ENCODE measurements at regions not wholly inside any gene's neighbourhood (a gene's known extent, or its start where the extent isn't known, plus 50 kb on each side); places are given as distances from the start of the nearest gene placed in this dataset.

- no peak for TF ChIP-seq CTCF (IDR thresholded peaks at IDR 0.05)
- Histone ChIP-seq H3K36me3 (no peaks in the 10 kb centered on the region), H3K27me3 (peaks cover 0 to 63% (median 34%) of the 10 kb centered on the region in 7 donors), H3K9me3 (no peaks in the 10 kb centered on the region), H3K27ac (peak overlapping the region in 6 of 10 donors; percentile 65 to 85 (median 80)), H3K4me3 (peak overlapping the region; percentile 38 to 59 (median 55)), H3K4me1 (peaks cover 0 to 65% (median 39%) of the 10 kb centered on the region in 9 donors)
- intact Hi-C loops (cut with DNase I) = loop anchor here in 5 of 10 donors (5.0 to 10.0 kb wide), 5 partner anchors 47 to 566 kb away; partner anchors contain the start of gene TRIM13 (in 4 of the 5)
- 55 to 57% methylated on average over 30 of the region's 30 CpGs for WGBS, 2 donors
- no peak for DNase-seq
- no peak for ATAC-seq
These were observed 113.9 kb downstream of the KCNRG start for GRCh38 chr13:50129081-50129705.

- peaks cover 0 to 65% (median 39%) of the 10 kb centered on the region in 9 donors for H3K4me1 ChIP-seq
- no peaks in the 10 kb centered on the region for H3K9me3 ChIP-seq
- H3K4me3 ChIP-seq = peak overlapping the region; percentile 38 to 59 (median 55)
- H3K36me3 ChIP-seq = no peaks in the 10 kb centered on the region
- WGBS, 2 donors = 3 to 5% methylated on average over 22 of the region's 22 CpGs
- H3K27me3 ChIP-seq = peaks cover 0 to 65% (median 34%) of the 10 kb centered on the region in 7 donors
- intact Hi-C loops (cut with DNase I) = loop anchor here in 5 of 10 donors (5.0 to 10.0 kb wide), 5 partner anchors 47 to 565 kb away; partner anchors contain the start of gene TRIM13 (in 4 of the 5)
- DNase-seq (peak in 1 of 2 donors; percentile 28), ATAC-seq (peak in 2 of 8 donors; percentile 1 to 4)
- H3K27ac ChIP-seq = peak overlapping the region in 9 of 10 donors; percentile 65 to 85 (median 79)
- TF ChIP-seq CTCF (IDR thresholded peaks at IDR 0.05) = no peak
These were observed 114.5 kb downstream of the KCNRG start for GRCh38 chr13:50129706-50130122.

- ATAC-seq (peak; percentile 6 to 54 (median 40)), DNase-seq (peak; percentile 36 to 48)
- Histone ChIP-seq H3K4me3 (peak overlapping the region; percentile 38 to 59 (median 55)), H3K9me3 (no peaks in the 10 kb centered on the region), H3K4me1 (peaks cover 0 to 65% (median 39%) of the 10 kb centered on the region in 9 donors), H3K27me3 (peaks cover 0 to 65% (median 34%) of the 10 kb centered on the region in 7 donors), H3K36me3 (no peaks in the 10 kb centered on the region), H3K27ac (peak overlapping the region in 9 of 10 donors; percentile 65 to 85 (median 79))
- WGBS, 2 donors = 1% methylated on average over 63 of the region's 63 CpGs
- TF ChIP-seq CTCF (IDR thresholded peaks at IDR 0.05) = no peak
- intact Hi-C loops (cut with DNase I) = no loop called here
These were observed 115.1 kb downstream of the KCNRG start for GRCh38 chr13:50130123-50130946.
